GM23338 (cell line): ENCODE measurements at regions not wholly inside any gene's neighbourhood (a gene's known extent, or its start where the extent isn't known, plus 50 kb on each side); places are given as distances from the start of the nearest gene placed in this dataset.
"Not testable (repeated sequence)": the region's sequence is repeated elsewhere in the genome, so short reads cannot be mapped to it uniquely, and the experiment has no call there.

Experiments
- ATAC-seq: fragments of 200-7000 bp; cut with Tn5 transposase; 3 replicates; pipeline ENCODE4 v1.9.1; 2020
- DNase-seq: peaks from one replicate; pipeline ENCODE4 v3.0.0-alpha.2; 2015; ENCODE audit warnings: low spot score
- H2AFZ ChIP-seq: fragments of 200-600 bp; sonication (generic); 2 replicates; pipeline ENCODE4 v1.8.0; 2016; ENCODE audit warnings: antibody characterized with exemption, mild to moderate bottlenecking, moderate library complexity
- H3F3A ChIP-seq: fragments of 200-600 bp; sonication (generic); replicated peaks from 2 replicates; pipeline ENCODE4 v1.8.0; 2017; ENCODE audit warnings: antibody characterized with exemption, mixed run types, low read depth
- H3K27ac ChIP-seq: fragments of 200-600 bp; sonication (generic); 2 replicates; pipeline ENCODE4 v1.6.1; 2016; ENCODE audit warnings: low read depth
- H3K27me3 ChIP-seq: fragments of 200-600 bp; sonication (generic); 2 replicates; pipeline ENCODE4 v1.8.0; 2016; ENCODE audit warnings: mild to moderate bottlenecking, mixed run types, moderate library complexity; ENCODE audit not compliant: insufficient read depth
- H3K36me3 ChIP-seq: fragments of 200-600 bp; sonication (generic); 2 replicates; pipeline ENCODE4 v1.8.0; 2016; ENCODE audit warnings: mild to moderate bottlenecking; ENCODE audit not compliant: insufficient read depth
- H3K4me1 ChIP-seq: fragments of 200-600 bp; sonication (generic); 2 replicates; pipeline ENCODE4 v1.8.0; 2016; ENCODE audit warnings: mild to moderate bottlenecking, moderate library complexity; ENCODE audit not compliant: insufficient read depth
- H3K4me2 ChIP-seq: fragments of 200-600 bp; sonication (generic); 2 replicates; pipeline ENCODE4 v1.7.1; 2017; ENCODE audit warnings: mixed run types
- H3K4me3 ChIP-seq: fragments of 200-600 bp; sonication (generic); 2 replicates; pipeline ENCODE4 v1.6.1; 2016; ENCODE audit warnings: mixed run types
- H3K79me2 ChIP-seq: fragments of 200-600 bp; sonication (generic); replicated peaks from 2 replicates; pipeline ENCODE4 v1.8.0; 2017; ENCODE audit warnings: mild to moderate bottlenecking; ENCODE audit not compliant: insufficient read depth
- H3K9me2 ChIP-seq: fragments of 200-600 bp; sonication (generic); 2 replicates; pipeline ENCODE4 v1.8.0; 2017; ENCODE audit not compliant: insufficient read depth
- H4K20me1 ChIP-seq: fragments of 200-600 bp; sonication (generic); replicated peaks from 2 replicates; pipeline ENCODE4 v1.8.0; 2017; ENCODE audit warnings: mild to moderate bottlenecking; ENCODE audit not compliant: insufficient read depth
- H3K27ac Mint-ChIP-seq: 2 replicates; pipeline ENCODE4 v1.8.0; 2020; ENCODE audit warnings: inconsistent platforms, mild to moderate bottlenecking, moderate library complexity, mixed read lengths
- H3K27me3 Mint-ChIP-seq: 3 replicates; pipeline ENCODE4 v1.8.0; 2022; ENCODE audit warnings: low read depth, mild to moderate bottlenecking, moderate library complexity, mixed read lengths, inconsistent platforms; ENCODE audit not compliant: insufficient read depth, poor library complexity
- H3K36me3 Mint-ChIP-seq: 3 replicates; pipeline ENCODE4 v1.8.0; 2021; ENCODE audit warnings: low read depth, mild to moderate bottlenecking, inconsistent platforms, moderate library complexity, mixed read lengths
- H3K4me1 Mint-ChIP-seq: 3 replicates; pipeline ENCODE4 v1.8.0; 2020; ENCODE audit warnings: mild to moderate bottlenecking, inconsistent platforms, mixed read lengths
- H3K4me3 Mint-ChIP-seq: 3 replicates; pipeline ENCODE4 v1.8.0; 2021; ENCODE audit warnings: moderate library complexity, mild to moderate bottlenecking, inconsistent platforms, mixed read lengths
- H3K9me3 Mint-ChIP-seq: 3 replicates; pipeline ENCODE4 v1.8.0; 2020; ENCODE audit warnings: moderate library complexity, mild to moderate bottlenecking, inconsistent platforms, mixed read lengths

- not testable (repeated sequence) for H3K36me3 ChIP-seq, H3F3A ChIP-seq, H3K27me3 Mint-ChIP-seq, H3K9me2 ChIP-seq, H3K79me2 ChIP-seq, H3K4me3 ChIP-seq, H3K4me2 ChIP-seq, H3K27ac Mint-ChIP-seq, H3K9me3 Mint-ChIP-seq, H4K20me1 ChIP-seq, H3K4me1 ChIP-seq, H3K4me1 Mint-ChIP-seq, H3K27ac ChIP-seq, H3K4me3 Mint-ChIP-seq, H3K36me3 Mint-ChIP-seq, DNase-seq, H2AFZ ChIP-seq, H3K27me3 ChIP-seq
- ATAC-seq: peak; percentile 83
Observed at GRCh38 chr21:7626151-7626748, 2895.1 kb upstream of the TPTE start.
